Urinary bladder (tissue), 3 donors: ENCODE measurements at regions not wholly inside any gene's neighbourhood (a gene's known extent, or its start where the extent isn't known, plus 50 kb on each side); places are given as distances from the start of the nearest gene placed in this dataset.

Source experiments
- DNase-seq: peaks from one replicate; pipeline ENCODE4 v3.0.0-alpha.2; 2015; ENCODE audit errors: extremely low spot score
- H3K27ac ChIP-seq: one replicate; pipeline ENCODE4 v1.5.1; 2013; ENCODE audit warnings: low read depth, mild to moderate bottlenecking, moderate library complexity
- H3K36me3 ChIP-seq: one replicate; pipeline ENCODE4 v1.6.1; 2013; ENCODE audit warnings: mild to moderate bottlenecking, moderate library complexity; ENCODE audit not compliant: insufficient read depth
- H3K4me1 ChIP-seq: one replicate; pipeline ENCODE4 v1.6.1; 2013; ENCODE audit warnings: mild to moderate bottlenecking, moderate library complexity; ENCODE audit not compliant: insufficient read depth
- H3K4me3 ChIP-seq: one replicate; pipeline ENCODE4 v1.5.1; 2013; ENCODE audit warnings: low read depth, low read length
- WGBS: extraction: QIAGEN DNeasy Blood & Tissue Kit; methylation state at CpG from one replicate; pipeline ENCODE4 v1.1.7; 2013; 5-methylcytosine and 5-hydroxymethylcytosine counted together
- donor health status: healthy with polysubstance abuse.
- donor health status: healthy.

DNA sequence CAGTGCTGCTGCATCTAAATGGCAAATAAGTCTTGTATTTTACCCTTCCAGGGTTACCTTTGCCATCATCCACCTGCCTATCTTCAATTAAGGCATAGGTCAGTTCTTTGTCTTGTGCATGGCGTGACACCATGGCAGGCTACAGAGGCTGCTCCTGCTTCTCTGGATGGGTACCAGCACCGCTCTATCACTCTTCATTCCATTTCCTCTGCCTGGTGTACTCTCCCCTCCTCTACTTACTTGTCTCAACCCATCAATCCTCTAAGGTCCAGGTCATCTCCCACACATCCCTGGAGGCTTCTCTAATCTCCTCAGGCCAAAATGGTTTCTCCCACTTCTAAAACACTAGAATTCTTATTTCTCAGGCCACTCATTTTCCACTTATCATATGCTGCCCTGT lies 257.5 kb downstream of the BARHL2 start:
- Histone ChIP-seq H3K36me3 (no peaks in the 10 kb centered on the region), H3K4me1 (no peaks in the 10 kb centered on the region), H3K27ac (no peak overlapping the region), H3K4me3 (no peak overlapping the region)
- DNase-seq, result no peak
- WGBS, result 90% methylated on average over 2 of the region's 2 CpGs

DNA sequence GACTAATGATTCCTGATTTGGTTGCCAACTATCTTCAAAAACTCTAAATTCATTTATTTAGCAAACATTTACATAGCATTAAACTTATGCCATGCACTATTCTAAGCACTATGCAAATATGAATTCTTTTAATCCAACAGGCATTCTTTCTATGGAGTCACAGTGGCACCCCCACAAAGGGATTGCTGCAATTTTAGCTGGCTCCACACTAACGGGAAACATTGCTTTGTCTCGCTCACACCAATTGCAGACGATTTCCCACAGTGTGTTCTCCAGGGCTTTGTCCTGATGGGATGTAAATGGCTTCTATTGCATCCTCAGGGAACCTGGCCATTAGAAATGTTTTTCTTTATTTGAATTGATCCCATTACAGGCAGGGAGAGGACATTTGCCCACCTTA lies 259.1 kb downstream of the BARHL2 start:
- Histone ChIP-seq H3K4me1 (no peaks in the 10 kb centered on the region), H3K27ac (no peak overlapping the region), H3K36me3 (no peaks in the 10 kb centered on the region), H3K4me3 (no peak overlapping the region)
- no peak for DNase-seq
- WGBS, result 63% methylated on average over 3 of the region's 3 CpGs

- no peak for DNase-seq
- Histone ChIP-seq H3K27ac (no peak overlapping the region), H3K4me3 (no peak overlapping the region), H3K4me1 (no peaks in the 10 kb centered on the region), H3K36me3 (no peaks in the 10 kb centered on the region)
- WGBS, result 83% methylated on average over 2 of the region's 2 CpGs
These were observed 264.6 kb downstream of the BARHL2 start for GRCh38 chr1:90452491-90452890.

GRCh38 chr1:90443354-90443753 lies 273.7 kb downstream of the BARHL2 start:
- DNase-seq, result no peak
- H3K27ac ChIP-seq, result no peak overlapping the region
- no peak overlapping the region for H3K4me3 ChIP-seq
- WGBS, result 88% methylated on average over 4 of the region's 4 CpGs
- no peaks in the 10 kb centered on the region for H3K36me3 ChIP-seq
- H3K4me1 ChIP-seq, result no peaks in the 10 kb centered on the region

DNA sequence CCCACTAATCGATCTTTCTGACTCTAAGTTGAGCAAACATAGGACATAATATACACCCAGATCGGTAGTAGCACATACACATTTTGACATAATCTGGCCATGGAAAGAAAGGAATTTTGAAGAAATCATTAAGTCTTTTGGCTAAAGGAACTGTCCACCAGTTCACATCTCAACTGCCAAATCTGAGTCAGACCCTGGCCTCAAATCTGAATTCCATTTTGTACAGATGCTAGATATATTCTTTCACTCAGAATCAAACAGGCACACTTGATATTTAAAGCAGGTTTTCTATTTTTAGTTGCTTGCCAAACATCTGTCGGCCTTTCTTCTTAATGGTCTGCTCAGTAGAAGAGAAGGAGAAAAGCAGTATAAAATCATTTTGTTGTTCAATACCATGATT lies 281.8 kb downstream of the BARHL2 start:
- no peak for DNase-seq
- no peak overlapping the region for H3K27ac ChIP-seq
- H3K4me1 ChIP-seq, result no peaks in the 10 kb centered on the region
- WGBS, result 73% methylated on average over 3 of the region's 3 CpGs
- no peak overlapping the region for H3K4me3 ChIP-seq
- H3K36me3 ChIP-seq, result no peaks in the 10 kb centered on the region

- Histone ChIP-seq H3K36me3 (no peaks in the 10 kb centered on the region), H3K4me3 (no peak overlapping the region), H3K4me1 (no peaks in the 10 kb centered on the region), H3K27ac (no peak overlapping the region)
- no peak for DNase-seq
- 54% methylated on average over 2 of the region's 2 CpGs for WGBS
These were observed 282.6 kb downstream of the BARHL2 start for GRCh38 chr1:90434460-90434859.

DNA sequence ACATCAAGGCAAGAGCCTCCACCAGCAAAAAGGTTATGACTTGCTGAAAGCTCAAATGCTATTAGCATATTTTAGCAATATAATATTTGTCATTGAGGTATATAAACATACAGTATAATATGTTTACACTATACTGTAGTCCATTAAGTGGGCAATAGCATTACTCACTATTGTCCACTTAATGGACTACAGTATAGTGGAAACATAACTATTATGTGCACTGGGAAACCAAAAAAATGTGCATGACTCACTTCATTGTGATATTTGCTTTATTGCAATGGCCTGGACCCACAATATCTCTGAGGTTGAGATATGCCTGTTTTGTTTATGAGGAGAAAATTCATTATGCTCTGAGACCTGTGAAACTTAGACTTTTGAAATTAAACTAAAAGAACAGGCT lies 300.0 kb downstream of the BARHL2 start:
- no peak for DNase-seq
- Histone ChIP-seq H3K36me3 (no peaks in the 10 kb centered on the region), H3K4me3 (no peak overlapping the region), H3K27ac (no peak overlapping the region), H3K4me1 (no peaks in the 10 kb centered on the region)

- Histone ChIP-seq H3K27ac (no peak overlapping the region), H3K4me1 (no peaks in the 10 kb centered on the region), H3K36me3 (no peaks in the 10 kb centered on the region), H3K4me3 (no peak overlapping the region)
- 90% methylated on average over 1 of the region's 1 CpG for WGBS
- no peak for DNase-seq
These were observed 302.9 kb downstream of the BARHL2 start for GRCh38 chr1:90414201-90414600.

DNA sequence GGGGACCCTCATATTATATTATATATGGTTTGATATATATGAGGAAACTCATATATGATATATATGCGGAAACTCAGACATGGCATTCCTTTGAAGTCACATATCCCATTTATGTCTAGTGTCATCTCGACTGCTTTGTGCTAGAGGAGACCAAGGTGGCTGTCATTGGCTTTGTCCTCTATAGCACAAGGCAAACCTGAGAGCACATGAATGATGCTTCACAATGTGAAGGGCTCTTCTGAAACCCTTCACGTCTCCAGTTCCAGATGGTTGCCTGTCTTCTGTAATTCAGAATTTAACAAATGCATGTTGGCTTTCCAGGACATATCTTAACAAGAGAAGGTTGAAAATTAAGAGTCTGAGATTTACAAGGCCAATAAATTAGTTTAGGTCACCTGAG lies 303.6 kb downstream of the BARHL2 start:
- Histone ChIP-seq H3K27ac (no peak overlapping the region), H3K4me3 (no peak overlapping the region), H3K36me3 (no peaks in the 10 kb centered on the region), H3K4me1 (no peaks in the 10 kb centered on the region)
- no peak for DNase-seq
- WGBS, result 92% methylated on average over 3 of the region's 3 CpGs

DNA sequence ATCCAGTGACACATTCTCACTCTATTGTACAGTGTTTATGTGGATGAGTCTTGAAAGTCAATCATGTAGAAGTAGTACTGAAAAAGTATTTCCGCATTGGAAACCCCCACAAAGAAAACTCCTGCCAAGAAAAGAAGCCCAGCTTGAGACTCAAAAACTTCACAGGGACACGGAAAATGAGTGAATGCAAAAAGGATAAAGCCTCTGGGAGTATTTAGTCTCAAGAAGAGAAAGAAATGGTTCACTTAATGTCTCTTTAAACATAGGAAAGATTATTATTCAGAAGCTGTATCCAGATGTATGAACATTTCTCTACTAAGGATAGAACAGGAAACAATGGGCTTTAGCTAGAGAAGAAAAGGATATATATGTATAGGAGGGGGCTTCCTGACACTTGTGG lies 304.5 kb downstream of the BARHL2 start:
- no peak overlapping the region for H3K27ac ChIP-seq
- no peaks in the 10 kb centered on the region for H3K4me1 ChIP-seq
- no peak overlapping the region for H3K4me3 ChIP-seq
- no peaks in the 10 kb centered on the region for H3K36me3 ChIP-seq
- WGBS, result 75% methylated on average over 2 of the region's 2 CpGs
- DNase-seq, result no peak

DNA sequence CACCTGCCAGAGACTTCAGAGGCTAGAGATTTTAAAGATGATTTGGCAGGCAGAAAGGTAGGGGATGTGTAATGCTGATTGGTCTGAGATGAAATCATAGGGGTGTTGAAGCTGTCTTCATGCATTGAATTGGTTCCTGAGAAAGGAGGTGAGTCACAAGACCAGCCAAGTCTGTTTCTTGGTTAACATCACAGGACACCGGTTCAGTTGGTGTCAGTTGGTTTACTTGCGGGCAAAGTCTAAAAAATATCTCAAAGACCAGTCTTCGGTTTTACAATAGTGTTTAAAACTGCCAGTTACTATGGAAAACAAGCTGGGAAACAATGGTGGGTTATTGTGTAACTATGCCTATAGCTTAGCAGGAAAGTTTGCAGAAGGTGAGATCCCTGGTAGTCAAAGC lies 305.9 kb downstream of the BARHL2 start:
- H3K4me1 ChIP-seq, result no peaks in the 10 kb centered on the region
- no peak overlapping the region for H3K27ac ChIP-seq
- H3K4me3 ChIP-seq, result no peak overlapping the region
- H3K36me3 ChIP-seq, result no peaks in the 10 kb centered on the region
- WGBS, result 77% methylated on average over 3 of the region's 3 CpGs
- DNase-seq, result no peak

DNA sequence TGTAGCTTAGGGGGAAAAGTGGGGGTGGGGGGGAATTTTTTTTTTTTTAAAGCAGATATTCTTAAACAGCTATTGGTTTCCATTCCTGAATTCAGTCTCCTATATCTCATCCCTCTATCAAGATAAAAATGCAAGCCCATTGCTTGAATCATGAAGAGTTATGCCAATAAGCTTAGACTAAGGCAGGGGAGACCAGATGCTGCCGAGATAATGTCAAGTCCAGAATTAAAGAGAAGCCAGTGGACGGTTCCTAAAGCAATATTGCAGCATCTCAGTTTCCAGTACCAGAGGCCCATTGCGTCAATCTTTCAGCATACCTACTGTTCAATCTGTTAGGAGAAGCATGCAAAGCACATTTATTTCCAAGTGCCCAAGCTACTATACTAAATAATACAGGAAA lies 309.4 kb downstream of the BARHL2 start:
- 86% methylated on average over 3 of the region's 3 CpGs for WGBS

DNA sequence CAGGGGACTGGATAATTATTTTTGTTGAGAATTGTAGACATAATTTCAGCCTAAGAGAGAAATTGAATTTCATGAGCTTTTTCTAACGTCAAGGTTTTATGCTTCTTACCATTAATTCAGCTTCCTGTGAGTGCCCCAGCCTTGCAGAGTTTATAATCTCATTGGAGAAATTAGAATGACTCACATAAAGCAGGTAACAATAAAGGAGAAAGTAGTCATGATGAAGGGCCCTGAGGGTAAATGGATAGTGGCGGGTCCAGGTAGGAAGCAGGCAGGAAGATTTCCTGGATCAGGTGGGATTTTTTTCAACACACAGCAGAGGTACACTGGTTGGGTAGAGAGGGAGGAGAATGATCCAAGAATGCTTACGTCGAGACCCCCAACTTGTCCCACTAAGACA lies 311.4 kb downstream of the BARHL2 start:
- Histone ChIP-seq H3K27ac (no peak overlapping the region), H3K36me3 (no peaks in the 10 kb centered on the region), H3K4me3 (no peak overlapping the region), H3K4me1 (no peaks in the 10 kb centered on the region)
- 91% methylated on average over 4 of the region's 4 CpGs for WGBS
- DNase-seq, result no peak

More for the DNA sequence above, 309.4 kb downstream of the BARHL2 start:
- H3K4me1 ChIP-seq, result no peaks in the 10 kb centered on the region
- no peak overlapping the region for H3K4me3 ChIP-seq
- no peak overlapping the region for H3K27ac ChIP-seq
- no peaks in the 10 kb centered on the region for H3K36me3 ChIP-seq
- DNase-seq, result no peak

DNA sequence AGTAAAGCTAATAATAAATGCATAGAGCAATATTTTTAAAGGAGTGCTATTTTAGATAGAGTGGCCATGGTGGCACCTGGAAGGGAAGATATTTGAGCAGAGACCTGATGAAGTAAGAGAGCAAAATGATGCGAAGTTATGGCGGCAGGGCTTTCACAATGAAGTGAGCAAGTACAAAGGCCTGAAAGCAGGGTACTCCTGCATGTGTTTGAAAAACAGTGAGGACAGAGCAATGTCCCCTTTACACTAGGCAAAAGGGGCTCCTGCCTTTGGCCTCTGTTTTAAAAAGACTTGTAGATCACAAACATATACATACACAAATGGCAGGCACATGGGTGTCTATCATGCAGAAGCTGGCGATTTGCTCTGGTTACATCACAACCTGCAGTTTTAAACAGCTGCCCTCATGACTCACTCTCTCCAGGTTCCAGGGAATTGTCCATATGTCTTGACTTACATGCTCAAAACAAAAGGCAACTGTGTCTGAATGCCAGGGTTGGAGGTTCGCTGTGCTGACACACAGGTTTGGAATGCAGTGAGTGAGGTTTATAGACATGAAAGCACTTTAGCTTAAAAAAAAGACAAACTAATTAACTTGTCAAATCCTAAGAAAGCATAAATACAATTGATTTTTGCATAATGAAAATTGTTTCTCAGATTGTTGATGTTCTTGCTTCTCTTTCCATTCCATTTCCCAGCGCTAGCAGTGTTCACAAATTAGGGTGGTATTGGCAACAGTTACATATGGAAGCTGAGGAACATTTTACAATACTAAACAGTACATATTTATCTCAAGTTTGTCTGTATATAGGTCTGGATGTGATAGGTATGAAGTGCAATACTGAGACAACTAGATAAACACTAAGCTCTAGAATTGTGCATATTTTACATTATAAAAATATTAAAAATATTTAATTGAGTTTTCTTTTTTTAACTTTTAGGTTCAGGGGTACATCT lies 313.9 kb downstream of the BARHL2 start:
- H3K36me3 ChIP-seq, result no peaks in the 10 kb centered on the region
- no peak overlapping the region for H3K27ac ChIP-seq
- no peaks in the 10 kb centered on the region for H3K4me1 ChIP-seq
- 62% methylated on average over 5 of the region's 5 CpGs for WGBS
- H3K4me3 ChIP-seq, result no peak overlapping the region
- peak; percentile 40 for DNase-seq
